ENCODE measurements at regions not wholly inside any gene's neighbourhood (a gene's known extent, or its start where the extent isn't known, plus 50 kb on each side); places are given as distances from the start of the nearest gene placed in this dataset.

- peak in 1 of 6 experiments; percentile 11 for DNase-seq
Observed at GRCh38 chr1:173406783-173407230, 70.3 kb upstream of the PRDX6 start.

GRCh38 chr1:173407846-173408245 lies 69.3 kb upstream of the PRDX6 start:
- DNase-seq, result no peak

GRCh38 chr1:173408886-173409285 lies 68.2 kb upstream of the PRDX6 start:
- DNase-seq, result no peak

DNA sequence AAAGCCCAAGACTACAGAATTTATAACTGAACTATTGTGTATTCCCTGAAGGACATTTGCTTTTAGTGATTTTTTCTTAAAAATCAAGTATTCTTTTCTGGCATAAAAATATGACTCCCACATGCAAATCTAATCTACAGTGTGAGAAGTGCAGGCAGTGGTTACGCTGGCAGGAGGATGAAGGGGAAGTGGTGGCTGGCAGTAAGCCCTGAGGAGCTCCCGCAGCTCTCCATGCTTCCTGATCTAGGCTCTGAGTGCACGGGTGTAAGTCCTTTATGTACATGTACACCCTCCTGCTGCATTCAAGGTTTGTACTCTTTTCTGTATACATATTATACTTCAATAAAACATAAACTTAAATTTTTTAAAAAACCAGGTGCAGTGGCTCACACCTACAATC lies 67.5 kb upstream of the PRDX6 start:
- DNase-seq, result peak in 1 of 6 experiments; percentile 3

DNA sequence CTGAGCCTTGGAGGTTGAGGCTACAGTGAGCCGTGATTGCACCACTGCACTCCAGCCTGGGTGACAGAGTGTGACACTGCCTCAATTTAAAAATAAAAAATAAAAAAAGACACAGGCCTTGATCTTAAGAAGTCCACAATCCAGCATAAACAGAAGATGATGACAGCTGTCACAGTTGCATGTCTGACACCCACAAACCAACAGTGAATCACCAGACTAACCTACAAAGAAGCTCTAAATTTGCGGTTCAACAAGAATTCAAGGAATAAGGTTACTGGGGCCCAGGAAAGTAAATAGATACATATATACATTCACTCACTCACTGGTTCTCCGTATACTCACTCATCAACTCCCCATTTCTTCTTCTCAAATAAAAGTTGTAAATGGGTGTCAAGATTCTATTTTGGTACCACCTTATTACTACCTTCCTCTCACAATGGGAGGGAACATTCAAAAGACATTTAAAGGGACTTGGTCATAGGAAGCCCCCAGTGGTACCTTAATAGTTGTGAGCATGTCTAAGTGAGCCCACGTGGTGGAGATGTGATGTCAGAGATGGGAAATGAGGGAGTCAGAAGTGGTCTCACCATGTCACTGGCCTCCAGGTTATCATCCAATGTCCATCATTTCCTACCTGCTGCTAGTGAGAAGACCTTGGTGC lies 66.9 kb upstream of the PRDX6 start:
- no peak for DNase-seq

DNA sequence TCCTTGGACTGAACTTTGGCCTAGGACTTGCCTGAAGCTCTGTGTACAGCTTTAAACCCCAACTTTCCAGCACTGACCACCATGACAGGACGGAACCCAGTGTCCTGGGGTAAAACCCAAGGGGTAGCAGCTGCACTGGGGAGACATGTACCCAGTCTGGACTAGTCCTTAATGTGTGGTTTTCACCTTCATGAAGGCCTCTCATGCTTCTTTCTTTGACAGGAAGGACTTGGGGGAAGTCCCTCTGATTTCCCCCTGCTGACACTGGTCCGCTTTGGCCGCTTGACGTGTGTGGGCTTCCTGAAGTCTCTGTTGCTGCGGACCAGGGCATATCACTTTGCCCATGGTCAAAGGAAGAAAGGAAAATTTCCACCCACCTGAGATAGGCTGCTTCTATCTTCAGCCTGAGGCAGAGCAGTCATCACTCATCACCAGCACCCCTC lies 66.3 kb upstream of the PRDX6 start:
- no peak for DNase-seq

DNA sequence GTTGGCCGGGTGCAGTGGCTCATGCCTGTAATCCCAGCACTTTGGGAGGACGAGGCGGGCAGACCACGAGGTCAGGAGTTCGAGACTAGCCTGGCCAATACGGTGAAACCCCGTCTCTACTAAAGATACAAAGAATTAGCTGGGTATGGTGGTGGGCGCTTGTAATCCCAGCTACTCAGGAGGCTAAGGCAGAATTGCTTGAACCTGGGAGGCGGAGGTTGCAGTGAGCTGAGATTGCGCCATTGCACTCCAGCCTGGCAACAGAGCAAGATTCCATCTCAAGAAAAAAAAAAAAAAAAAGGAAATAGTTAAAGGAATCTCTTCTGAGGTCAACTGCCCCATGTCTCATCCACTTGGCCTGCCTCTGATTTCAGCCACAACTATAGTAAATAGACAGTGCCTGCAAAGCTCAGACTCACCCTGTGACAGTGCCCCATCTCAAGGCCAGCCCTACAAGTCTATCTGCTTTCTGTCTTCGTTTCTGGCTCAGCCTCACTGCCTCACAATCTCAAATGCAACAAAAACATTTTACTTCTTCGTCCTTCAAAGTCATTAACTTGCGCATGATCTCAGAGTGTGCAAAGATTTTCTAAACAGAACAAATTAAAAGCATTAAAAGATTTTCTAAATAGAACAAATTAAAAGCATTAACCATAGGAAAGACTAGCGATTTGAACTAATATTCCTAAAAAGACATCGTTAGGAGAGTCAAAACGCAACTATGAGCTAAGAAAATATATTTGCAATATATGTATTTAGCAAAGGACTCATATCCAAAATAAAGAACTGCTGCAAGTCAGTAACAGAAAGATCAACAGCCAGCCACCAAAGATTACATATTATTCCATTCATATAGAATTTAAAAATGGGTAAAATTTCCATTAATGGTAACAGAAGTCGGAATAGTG lies 65.0 kb upstream of the PRDX6 start:
- no peak for DNase-seq

- DNase-seq, result no peak
Observed at GRCh38 chr1:173413271-173413707, 63.8 kb upstream of the PRDX6 start.

DNA sequence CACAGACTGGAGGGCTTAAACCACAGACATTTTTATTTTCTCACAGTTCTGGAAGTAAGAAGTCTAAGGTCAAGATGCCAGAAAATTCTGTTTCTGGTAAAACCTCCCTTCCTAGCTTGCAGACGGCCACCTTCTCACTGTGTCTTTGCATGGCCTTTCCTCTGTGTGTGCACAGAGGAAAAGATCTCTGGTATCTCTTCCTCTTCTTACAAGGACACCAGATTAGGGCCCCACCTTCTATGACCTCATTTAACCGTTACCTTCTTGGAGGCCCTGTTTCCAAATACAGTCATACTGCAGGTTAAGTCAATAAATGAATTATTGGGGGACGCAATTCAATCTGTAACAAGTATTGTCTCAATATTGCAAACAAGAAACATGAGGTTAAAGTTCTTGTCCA lies 63.0 kb upstream of the PRDX6 start:
- no peak for DNase-seq

GRCh38 chr1:173414539-173415226 lies 62.5 kb upstream of the PRDX6 start:
- DNase-seq, result no peak

- no peak for DNase-seq
Observed at GRCh38 chr1:173415490-173415889, 61.6 kb upstream of the PRDX6 start.

DNA sequence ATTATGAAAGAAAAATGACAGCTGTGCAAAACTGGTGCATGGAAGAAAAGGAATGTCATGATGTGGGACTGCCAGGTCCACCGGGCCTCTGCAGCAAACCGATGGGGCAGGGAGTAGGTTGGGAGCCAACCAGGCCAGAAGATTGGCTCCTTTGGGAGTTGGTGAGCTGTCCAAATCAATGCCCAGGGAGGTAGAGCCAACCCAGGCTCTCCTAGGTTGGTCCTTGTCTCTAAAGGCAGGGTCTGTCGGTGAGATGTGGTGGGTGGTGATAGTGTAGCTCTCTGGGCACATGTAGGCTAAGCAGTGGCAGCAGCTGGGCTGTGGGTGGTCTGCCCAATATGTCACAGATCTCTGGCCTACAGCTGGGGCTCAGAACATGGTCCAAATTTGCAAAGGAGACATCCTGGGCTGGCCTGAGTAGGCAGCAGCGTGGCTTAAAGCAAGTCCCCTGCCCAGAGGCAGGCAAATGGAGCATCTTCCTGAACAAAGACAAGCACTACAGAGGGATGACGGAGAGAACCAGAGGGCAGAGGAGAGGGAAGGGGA lies 61.2 kb upstream of the PRDX6 start:
- DNase-seq, result no peak

DNA sequence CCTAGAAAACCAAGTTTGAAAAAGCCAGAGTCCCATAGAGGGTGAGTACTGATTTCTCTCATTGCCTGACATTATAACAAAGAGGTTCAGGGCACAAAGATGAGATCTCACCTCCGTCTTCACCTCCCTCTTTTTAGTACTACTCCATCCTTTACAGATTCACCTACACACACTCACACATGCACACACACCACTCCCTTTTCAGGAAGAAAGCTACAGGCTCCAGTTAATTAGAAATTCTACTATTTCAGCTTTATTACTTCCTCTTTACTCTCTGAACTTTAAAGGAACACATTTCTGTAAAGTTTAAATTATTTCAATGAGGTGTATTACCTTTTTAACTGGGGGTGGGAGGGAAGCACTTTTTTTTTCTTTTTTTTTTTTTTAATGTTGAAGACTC lies 59.6 kb upstream of the PRDX6 start:
- DNase-seq, result no peak

GRCh38 chr1:173418107-173418985 lies 58.8 kb upstream of the PRDX6 start:
- no peak for DNase-seq

GRCh38 chr1:173420330-173420806 lies 56.8 kb upstream of the PRDX6 start:
- peak; percentile 5 to 75 (median 31) for DNase-seq

DNA sequence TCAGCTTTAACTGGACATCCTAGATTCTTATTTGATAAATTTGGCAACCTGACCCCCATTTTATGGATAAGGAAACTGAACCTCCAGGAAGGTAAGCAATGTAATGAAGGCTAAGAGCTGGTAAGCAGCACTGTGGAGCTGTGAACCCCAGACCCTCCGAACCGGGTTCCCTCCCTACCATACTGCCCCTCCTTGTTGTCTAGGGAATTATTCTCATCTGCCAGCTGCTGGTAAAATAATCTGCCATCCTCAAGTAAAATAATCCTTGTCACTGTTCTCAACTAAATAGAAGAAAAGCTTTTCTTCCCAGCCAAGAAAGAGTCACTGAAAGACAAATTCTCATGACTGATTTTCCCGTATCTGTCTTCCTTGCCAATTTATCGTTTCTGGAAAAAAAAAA lies 55.8 kb upstream of the PRDX6 start:
- DNase-seq, result no peak

DNA sequence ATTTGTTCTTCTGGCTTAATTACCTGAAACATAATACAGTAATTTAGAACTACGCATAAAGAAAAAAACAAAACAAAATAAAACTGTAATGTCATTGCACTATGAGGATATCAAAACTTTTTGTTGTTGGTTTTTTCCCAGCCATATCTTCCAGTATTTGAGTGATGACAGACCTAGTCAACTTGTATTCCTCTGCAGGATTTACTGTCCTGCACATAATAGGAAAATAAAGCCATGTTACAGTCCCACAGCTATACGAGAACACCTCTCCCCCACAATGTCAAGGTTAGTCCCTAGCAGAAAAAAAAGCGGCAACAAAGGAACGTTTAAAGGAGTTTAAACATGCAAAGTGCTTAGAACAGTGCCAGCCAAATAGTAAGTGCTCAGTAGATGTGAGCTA lies 55.3 kb upstream of the PRDX6 start:
- no peak for DNase-seq

- DNase-seq, result no peak
Observed at GRCh38 chr1:173422456-173422976, 54.6 kb upstream of the PRDX6 start.

DNA sequence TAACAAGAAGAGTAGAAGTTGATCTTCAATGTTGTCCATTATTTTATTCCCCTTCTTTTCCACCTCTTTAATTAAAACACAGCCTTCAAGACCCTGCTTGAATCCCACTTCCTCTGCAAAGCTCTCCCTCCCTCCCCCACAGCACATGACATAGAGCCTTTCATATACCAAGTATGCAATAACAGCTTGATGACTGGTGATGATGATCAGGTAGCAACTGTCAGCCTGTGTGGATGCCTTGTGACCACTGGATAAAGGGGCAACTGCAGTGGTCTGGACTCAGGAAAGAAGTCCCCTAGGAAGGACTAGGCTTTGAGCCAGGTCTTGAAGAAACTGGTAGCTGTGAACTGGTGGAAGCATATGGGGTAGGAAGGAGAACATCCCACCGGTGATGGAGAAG lies 53.8 kb upstream of the PRDX6 start:
- DNase-seq, result no peak

GRCh38 chr1:173424143-173424542 lies 53.0 kb upstream of the PRDX6 start:
- DNase-seq, result no peak

DNA sequence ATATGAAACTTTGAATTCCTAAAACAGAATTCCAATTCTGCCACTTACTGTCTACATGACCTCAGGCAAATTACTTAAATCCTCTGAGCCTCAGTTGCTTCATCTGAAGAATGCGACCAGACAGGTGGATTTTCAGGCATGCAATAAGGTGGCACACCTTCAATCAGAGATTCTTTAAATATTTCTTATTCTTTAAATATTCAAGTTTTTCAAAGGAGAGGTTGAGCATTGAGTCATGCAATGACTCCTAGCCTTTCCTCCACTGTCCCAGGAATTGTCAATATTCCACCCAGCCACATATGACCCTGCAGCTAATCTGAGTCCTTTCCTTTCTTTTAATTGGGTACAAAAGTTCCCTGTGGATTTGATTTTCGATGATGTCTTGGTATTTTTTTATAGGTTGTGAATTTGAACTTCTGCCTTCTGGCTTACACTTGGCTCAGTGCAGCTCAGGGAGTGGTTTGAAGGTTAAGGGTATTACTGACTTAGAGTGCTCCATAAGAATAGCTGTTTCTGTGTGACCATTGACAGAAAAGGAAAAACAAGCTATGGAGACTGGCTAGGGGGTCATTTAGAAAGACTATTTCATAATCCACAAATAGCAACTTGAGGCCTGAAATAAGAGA lies 52.2 kb upstream of the PRDX6 start:
- no peak for DNase-seq
